NCI-H146 treated with DMSO at 0.1 percent for 48 hours (cell line): ENCODE measurements at regions not wholly inside any gene's neighbourhood (a gene's known extent, or its start where the extent isn't known, plus 50 kb on each side); places are given as distances from the start of the nearest gene placed in this dataset.

ENCODE experiments used
- DNase-seq: peaks from one replicate; lab custom pipeline; 2025; ENCODE audit not compliant: unreplicated experiment; lab: John Stamatoyannopoulos, UW

DNA sequence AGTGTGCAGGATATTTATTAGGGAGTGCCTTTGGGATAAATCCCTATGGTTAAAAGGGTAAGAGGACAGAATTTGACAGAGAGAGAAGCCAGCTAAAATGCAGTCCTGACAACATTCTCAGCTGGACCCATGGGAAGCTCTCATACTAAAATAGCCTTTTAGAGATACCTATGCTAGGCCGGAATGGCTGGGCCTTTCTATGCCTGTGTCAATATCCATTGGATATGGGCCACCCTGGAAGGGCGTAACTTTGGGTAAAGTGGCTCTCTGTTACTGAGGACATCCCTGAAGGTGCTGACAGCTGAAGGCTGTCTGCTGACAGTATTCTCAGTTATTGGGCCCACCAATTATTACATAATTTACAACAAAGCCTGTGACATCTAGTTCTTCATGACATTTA lies 613.0 kb upstream of the B3GALT2 start:
- DNase-seq, result no peak

GRCh38 chr1:193794239-193794638 lies 607.8 kb upstream of the B3GALT2 start:
- DNase-seq, result no peak

DNA sequence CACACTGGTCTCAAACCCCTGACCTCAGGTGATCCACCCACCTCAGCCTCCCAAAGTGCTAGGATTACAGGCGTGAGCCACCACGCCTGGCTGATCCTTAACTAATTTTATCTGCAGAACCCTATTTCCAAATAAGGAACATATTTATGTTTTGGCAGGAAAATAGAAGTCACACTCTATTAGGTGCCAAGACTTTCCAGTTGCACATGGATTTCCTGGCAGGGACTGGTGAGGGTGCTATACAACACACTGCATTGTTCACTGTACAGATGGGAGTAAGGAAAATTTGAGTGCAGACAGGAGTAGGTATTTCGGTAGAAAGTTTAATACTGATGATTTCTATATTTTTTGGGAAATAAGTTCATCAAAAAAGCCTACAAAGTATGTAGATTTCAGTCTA lies 605.3 kb upstream of the B3GALT2 start:
- no peak for DNase-seq

GRCh38 chr1:193787061-193787460 lies 600.6 kb upstream of the B3GALT2 start:
- DNase-seq, result no peak

DNA sequence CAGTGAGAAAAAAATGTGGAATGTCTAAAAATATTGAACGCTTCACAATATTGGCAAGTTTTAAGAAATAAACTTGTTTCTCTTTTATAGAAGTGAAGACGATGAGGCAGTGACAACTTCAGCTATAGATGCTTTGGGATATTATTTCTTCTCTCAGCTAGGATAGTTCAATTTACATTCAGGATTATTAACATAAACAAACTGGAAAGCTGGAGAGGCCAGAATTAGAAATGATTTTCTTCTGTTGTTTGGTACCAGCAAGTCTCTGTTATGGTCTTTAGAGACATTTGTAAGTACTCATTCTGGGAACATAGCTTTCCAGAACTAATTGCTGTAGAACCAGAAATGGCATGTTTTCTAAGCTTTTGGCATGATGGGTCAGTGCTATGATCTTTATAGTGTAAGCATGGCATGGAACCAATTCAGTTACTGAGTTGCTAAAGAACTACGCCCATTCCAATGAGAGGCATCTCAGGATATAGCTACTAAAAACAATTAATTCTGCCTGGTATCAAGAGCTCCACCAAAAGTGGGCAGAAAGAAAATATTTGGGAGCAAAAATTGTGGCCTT lies 599.5 kb upstream of the B3GALT2 start:
- no peak for DNase-seq

- DNase-seq, result no peak
Observed at GRCh38 chr1:193774536-193775323, 588.3 kb upstream of the B3GALT2 start.

- no peak for DNase-seq
Observed at GRCh38 chr1:193771596-193771995, 585.2 kb upstream of the B3GALT2 start.

DNA sequence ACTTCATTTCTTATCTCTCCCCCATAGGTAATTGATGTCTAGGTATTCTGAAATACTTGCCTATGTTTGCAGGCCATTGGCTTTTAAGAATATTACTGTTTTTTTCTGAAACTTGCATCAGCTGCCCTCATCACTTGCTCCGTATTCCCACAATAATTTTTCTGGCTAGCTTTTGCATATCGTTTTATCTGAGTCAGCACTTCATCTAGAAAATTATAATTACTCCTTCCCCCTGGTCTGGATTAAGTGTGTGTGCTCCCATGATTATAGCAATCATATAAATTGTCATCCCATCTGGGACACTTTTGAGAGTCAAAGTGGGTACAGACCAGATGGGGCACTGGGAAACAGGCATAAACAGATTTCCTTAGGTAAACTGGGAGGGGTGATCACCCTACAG lies 583.2 kb upstream of the B3GALT2 start:
- DNase-seq, result no peak

GRCh38 chr1:193767886-193768285 lies 581.5 kb upstream of the B3GALT2 start:
- no peak for DNase-seq

- DNase-seq, result no peak
Observed at GRCh38 chr1:193766329-193766728, 579.9 kb upstream of the B3GALT2 start.

GRCh38 chr1:193763266-193763665 lies 576.9 kb upstream of the B3GALT2 start:
- DNase-seq, result no peak

GRCh38 chr1:193762236-193762635 lies 575.8 kb upstream of the B3GALT2 start:
- DNase-seq, result no peak

DNA sequence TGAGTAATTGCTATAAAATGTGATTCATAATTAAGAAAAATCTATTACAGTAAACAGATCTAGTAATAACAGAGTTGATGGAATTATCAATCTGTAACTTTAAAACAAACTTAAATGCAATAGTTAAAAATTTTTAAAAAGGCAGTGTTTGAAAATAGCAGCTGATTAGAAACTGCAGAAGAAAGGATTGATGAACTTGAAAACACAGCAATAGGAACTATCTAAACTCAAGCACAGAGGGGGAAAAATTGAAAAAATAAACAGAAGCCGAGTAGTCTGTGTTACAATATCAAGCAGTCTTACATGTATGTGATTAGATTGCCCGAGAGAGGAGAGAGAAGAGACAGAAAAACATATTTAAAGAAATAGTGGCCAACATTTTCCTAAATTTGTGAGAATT lies 569.0 kb upstream of the B3GALT2 start:
- no peak for DNase-seq

- DNase-seq, result no peak
Observed at GRCh38 chr1:193754732-193755427, 568.5 kb upstream of the B3GALT2 start.

GRCh38 chr1:193754151-193754550 lies 567.7 kb upstream of the B3GALT2 start:
- DNase-seq, result no peak

DNA sequence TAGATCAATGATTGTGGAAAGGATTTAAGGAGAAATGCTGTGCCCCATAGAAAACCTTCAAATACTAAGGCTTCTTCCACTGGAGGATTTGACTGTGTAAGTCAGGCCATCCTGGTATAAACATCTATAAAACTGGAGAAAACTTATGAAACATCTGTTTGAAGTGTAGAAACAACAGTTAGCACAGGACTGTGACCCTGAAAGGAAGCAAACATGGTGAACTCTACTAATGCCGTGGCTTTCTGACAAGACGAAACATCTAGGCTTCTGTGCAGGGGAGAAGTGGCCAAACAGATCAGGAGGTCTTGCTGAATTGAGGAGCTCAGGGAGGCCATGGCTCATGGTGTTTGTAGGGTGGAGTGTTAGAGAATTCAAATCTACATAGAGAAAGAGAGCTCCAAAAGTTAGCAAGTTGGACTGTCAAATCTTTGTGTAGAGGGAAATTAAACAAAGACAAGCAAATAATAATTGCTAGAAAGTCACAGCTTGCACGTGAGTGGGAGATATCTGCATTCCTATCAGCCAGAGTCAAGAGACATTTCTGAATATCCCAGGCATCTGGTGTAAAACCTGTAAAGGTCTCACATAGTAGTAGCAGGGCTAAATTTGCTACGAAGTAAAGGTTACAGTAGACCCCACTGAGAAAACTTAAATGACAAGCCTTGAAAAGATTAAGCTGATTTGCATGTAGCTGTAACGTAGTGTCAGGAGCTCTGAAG lies 566.8 kb upstream of the B3GALT2 start:
- DNase-seq, result no peak

DNA sequence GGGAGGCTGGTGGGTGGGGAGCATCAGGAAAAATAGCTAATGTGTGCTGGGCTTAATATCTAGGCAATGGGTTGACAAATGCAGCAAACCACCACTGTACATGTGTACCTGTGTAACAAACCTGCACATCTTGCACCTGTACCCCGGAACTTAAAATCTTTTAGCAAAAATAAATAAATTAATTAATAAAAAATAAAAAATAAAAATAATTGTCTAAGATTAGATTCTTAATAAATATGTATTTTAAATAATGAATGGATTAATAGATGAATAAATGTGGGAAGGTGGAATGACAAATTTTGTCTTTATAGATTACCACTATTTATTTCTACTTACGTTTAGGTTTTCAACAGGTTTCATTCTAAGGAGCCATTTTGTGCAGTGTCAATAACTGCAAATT lies 563.5 kb upstream of the B3GALT2 start:
- DNase-seq, result no peak

DNA sequence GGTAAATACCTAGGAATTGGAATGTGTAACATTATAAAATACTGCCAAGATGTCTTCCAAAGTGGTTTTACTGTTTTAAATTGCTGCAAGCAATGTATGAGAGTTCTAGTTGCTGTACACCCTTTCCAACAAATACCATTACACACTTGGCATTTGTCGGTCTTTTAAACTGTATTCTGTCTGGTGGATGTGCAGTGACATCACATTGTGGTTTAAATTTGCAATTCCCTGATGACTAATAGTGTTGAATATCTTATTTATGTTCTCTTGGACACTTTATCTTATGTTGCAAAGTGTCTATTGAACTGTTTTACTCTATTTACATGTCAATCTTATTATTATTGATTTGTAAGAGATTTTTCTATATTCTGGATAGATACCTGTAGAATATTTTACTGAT lies 561.2 kb upstream of the B3GALT2 start:
- no peak for DNase-seq

- peak; percentile 58 for DNase-seq
Observed at GRCh38 chr1:193741228-193741627, 554.8 kb upstream of the B3GALT2 start.

DNA sequence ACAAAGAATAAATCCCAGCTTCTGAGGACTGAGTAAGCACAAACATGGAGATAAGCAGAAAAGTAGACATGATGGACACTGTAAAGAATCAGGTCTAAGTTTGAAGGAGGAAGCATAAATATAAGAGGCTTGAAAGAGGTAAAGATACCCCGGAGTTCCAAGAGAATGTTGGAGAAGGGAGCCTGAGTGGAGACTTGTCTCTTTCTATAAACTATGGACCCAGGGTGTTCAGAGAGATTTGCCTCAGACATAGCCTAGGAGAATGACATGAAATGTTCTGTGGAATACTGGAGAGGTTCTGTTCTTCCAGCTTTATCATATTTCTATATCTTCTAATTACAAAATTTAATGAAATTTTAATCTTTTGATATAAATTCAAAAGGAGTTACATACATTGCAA lies 554.3 kb upstream of the B3GALT2 start:
- no peak for DNase-seq

GRCh38 chr1:193736507-193736906 lies 550.1 kb upstream of the B3GALT2 start:
- no peak for DNase-seq

DNA sequence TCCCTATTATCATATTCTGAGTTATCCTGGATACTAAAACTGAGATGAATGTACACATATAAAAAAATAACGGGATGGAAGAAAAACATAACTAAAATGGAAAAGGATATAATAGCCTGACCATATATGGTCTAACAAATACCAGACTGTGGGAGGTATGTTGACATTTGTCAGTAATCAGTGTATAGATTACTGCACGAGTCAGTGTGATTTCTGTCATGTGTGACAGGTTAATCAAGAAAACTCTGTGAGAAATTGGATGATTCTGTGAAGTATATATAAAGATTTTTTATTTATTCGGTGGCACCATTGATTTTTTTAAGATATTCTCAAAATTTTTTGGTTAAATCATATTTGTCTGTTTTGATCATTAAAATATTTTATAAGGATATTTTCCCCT lies 547.3 kb upstream of the B3GALT2 start:
- no peak for DNase-seq
